H1 (cell line): ENCODE measurements at regions not wholly inside any gene's neighbourhood (a gene's known extent, or its start where the extent isn't known, plus 50 kb on each side); places are given as distances from the start of the nearest gene placed in this dataset.

Experiments
- CTCF ChIA-PET: fragments of 300-600 bp; sonication (Branson Sonifier 250); formaldehyde crosslinking; loops from one replicate; lab custom pipeline; 2021; ENCODE audit not compliant: partially characterized antibody; lab: Charles Lee
- POLR2A ChIA-PET: fragments of 300-600 bp; sonication (Branson Sonifier 250); formaldehyde crosslinking; loops from one replicate; lab custom pipeline; 2021; ENCODE audit warnings: inconsistent platforms; ENCODE audit not compliant: partially characterized antibody; lab: Charles Lee
- DNase-seq, 2 experiments: peaks; one replicate each; pipeline versions ENCODE4 v3.0.0 to v3.0.0-alpha.2; 2010 to 2022; ENCODE audit warnings: low spot score in 2 of 2, low read depth in 1 of 2, mixed read lengths in 1 of 2
- FAIRE-seq: peaks from 2 replicates; lab custom pipeline; 2011; peaks lifted over from hg19 to GRCh38; lab: Jason Lieb, UNC
- H2AFZ ChIP-seq: 2 replicates; pipeline ENCODE4 v1.8.1; 2012; ENCODE audit warnings: low read length, inconsistent platforms
- H2AK5ac ChIP-seq: 2 replicates; pipeline ENCODE4 v1.6.1; 2013; ENCODE audit warnings: low read depth, low read length
- H2BK120ac ChIP-seq: replicated peaks from 2 replicates; pipeline ENCODE3; 2013; ENCODE audit warnings: low read depth, low read length, inconsistent platforms
- H2BK12ac ChIP-seq: 2 replicates; pipeline ENCODE4 v1.6.1; 2013; ENCODE audit warnings: low read depth, low read length
- H2BK15ac ChIP-seq: 2 replicates; pipeline ENCODE4 v1.6.1; 2013; ENCODE audit warnings: low read length
- H2BK20ac ChIP-seq: 2 replicates; pipeline ENCODE4 v1.6.1; 2013; ENCODE audit warnings: low read length
- H2BK5ac ChIP-seq: 2 replicates; pipeline ENCODE4 v1.6.1; 2013; ENCODE audit warnings: low read depth, low read length
- H3K14ac ChIP-seq: 2 replicates; pipeline ENCODE4 v1.6.1; 2013; ENCODE audit warnings: inconsistent platforms; ENCODE audit not compliant: insufficient read length
- H3K18ac ChIP-seq: 2 replicates; pipeline ENCODE4 v1.6.1; 2013; ENCODE audit warnings: low read length; ENCODE audit errors: extremely low read depth
- H3K23ac ChIP-seq: 2 replicates; pipeline ENCODE4 v1.6.1; 2013; ENCODE audit warnings: inconsistent platforms; ENCODE audit not compliant: insufficient read length
- H3K23me2 ChIP-seq: 2 replicates; pipeline ENCODE4 v1.6.1; 2013; ENCODE audit warnings: low read depth, low read length
- H3K27ac ChIP-seq: 2 replicates; pipeline ENCODE4 v1.6.1; 2011; ENCODE audit warnings: low read depth, low read length, inconsistent platforms
- H3K27me3 ChIP-seq, 4 experiments: replicated peaks in 1 of 4; 1 replicate in 1 of 4; 2 replicates in 3 of 4; pipeline versions ENCODE4 v1.6.1 to v1.8.1; 2011 to 2013; ENCODE audit warnings: low read length in 3 of 4, mild to moderate bottlenecking in 3 of 4, inconsistent platforms in 2 of 4, mixed read lengths in 2 of 4, moderate library complexity in 1 of 4; ENCODE audit not compliant: control insufficient read depth in 3 of 4, insufficient read depth in 3 of 4; ENCODE audit errors: extremely low read depth in 1 of 4
- H3K36me3 ChIP-seq, 4 experiments: 2 replicates each; pipeline versions ENCODE4 v1.6.1 to v1.8.1; 2011 to 2013; ENCODE audit warnings: mild to moderate bottlenecking in 4 of 4, low read length in 3 of 4, moderate library complexity in 2 of 4, control low read depth in 1 of 4, inconsistent platforms in 1 of 4; ENCODE audit not compliant: insufficient read depth in 4 of 4, control insufficient read depth in 2 of 4
- H3K4ac ChIP-seq: replicated peaks from 2 replicates; pipeline ENCODE3; 2013; ENCODE audit warnings: low read length, low read depth, mixed read lengths, inconsistent platforms; ENCODE audit not compliant: insufficient read length
- H3K4me1 ChIP-seq, 4 experiments: replicated peaks in 1 of 4; 1 replicate in 1 of 4; 2 replicates in 3 of 4; pipeline versions ENCODE4 v1.6.1 to v1.8.1; 2011 to 2013; ENCODE audit warnings: low read length in 3 of 4, inconsistent platforms in 2 of 4, mixed read lengths in 1 of 4; ENCODE audit not compliant: insufficient read depth in 4 of 4, control insufficient read depth in 3 of 4
- H3K4me2 ChIP-seq, 2 experiments: 2 replicates each; pipeline versions ENCODE4 v1.6.1 to v1.8.1; 2011 to 2013; ENCODE audit warnings: low read depth in 2 of 2, low read length in 2 of 2, control low read depth in 1 of 2, inconsistent platforms in 1 of 2, mild to moderate bottlenecking in 1 of 2; ENCODE audit not compliant: insufficient read depth in 1 of 2
- H3K4me3 ChIP-seq, 4 experiments: fragments of 200-600, 300-600 bp in 1 of 4; sonication (generic), shearing (Covaris generic), sonication (Bioruptor Twin) in 1 of 4; 2 replicates each; pipeline versions ENCODE4 v1.5.1 to v1.8.1; 2011 to 2016; ENCODE audit warnings: low read length in 4 of 4, low read depth in 3 of 4, control low read depth in 2 of 4, inconsistent platforms in 2 of 4, mild to moderate bottlenecking in 2 of 4, mixed read lengths in 1 of 4, moderate library complexity in 1 of 4; ENCODE audit not compliant: insufficient read depth in 2 of 4; ENCODE audit errors: extremely low read depth in 1 of 4
- H3K56ac ChIP-seq: replicated peaks from 2 replicates; pipeline ENCODE3; 2013; ENCODE audit warnings: low read depth, mild to moderate bottlenecking, mixed read lengths, low read length, inconsistent platforms; ENCODE audit not compliant: insufficient read length
- H3K79me1 ChIP-seq: 2 replicates; pipeline ENCODE4 v1.6.1; 2013; ENCODE audit warnings: low read depth, low read length, control low read depth
- H3K79me2 ChIP-seq, 2 experiments: 2 replicates each; pipeline versions ENCODE4 v1.6.1 to v1.8.1; 2012 to 2013; ENCODE audit warnings: low read length in 2 of 2, mild to moderate bottlenecking in 2 of 2, inconsistent platforms in 1 of 2; ENCODE audit not compliant: insufficient read depth in 2 of 2, control insufficient read depth in 1 of 2
- H3K9ac ChIP-seq, 4 experiments: replicated peaks in 1 of 4; 1 replicate in 1 of 4; 2 replicates in 3 of 4; pipeline versions ENCODE4 v1.6.1 to v1.8.1; 2011 to 2013; ENCODE audit warnings: low read depth in 3 of 4, low read length in 3 of 4, control low read depth in 2 of 4, mild to moderate bottlenecking in 2 of 4, moderate library complexity in 2 of 4, inconsistent platforms in 1 of 4; ENCODE audit errors: extremely low read depth in 1 of 4
- H3K9me3 ChIP-seq, 2 experiments: 2 replicates each; pipeline versions ENCODE4 v1.6.1 to v1.8.1; 2012 to 2013; ENCODE audit warnings: mild to moderate bottlenecking in 2 of 2, moderate library complexity in 2 of 2, control low read depth in 1 of 2, inconsistent platforms in 1 of 2, low read depth in 1 of 2, low read length in 1 of 2, mixed read lengths in 1 of 2; ENCODE audit not compliant: insufficient read depth in 2 of 2
- H4K20me1 ChIP-seq, 2 experiments: replicated peaks in 1 of 2; 2 replicates each; pipeline versions ENCODE3 to v1.8.1; 2011 to 2013; ENCODE audit warnings: inconsistent platforms in 2 of 2, low read length in 2 of 2, mild to moderate bottlenecking in 1 of 2; ENCODE audit not compliant: insufficient read depth in 2 of 2, control insufficient read depth in 1 of 2
- H4K5ac ChIP-seq: 2 replicates; pipeline ENCODE4 v1.6.1; 2013; ENCODE audit warnings: low read length, low read depth, mixed read lengths, inconsistent platforms; ENCODE audit not compliant: insufficient read length
- H4K8ac ChIP-seq: 2 replicates; pipeline ENCODE4 v1.8.0; 2013; ENCODE audit warnings: mild to moderate bottlenecking, moderate library complexity, low read length, inconsistent platforms; ENCODE audit not compliant: insufficient read depth; ENCODE audit errors: extremely low read depth
- H4K91ac ChIP-seq: replicated peaks from 2 replicates; pipeline ENCODE3; 2013; ENCODE audit warnings: low read length, mixed read lengths, inconsistent platforms; ENCODE audit not compliant: insufficient read length
- BCL11A ChIP-seq, 2 experiments: IDR thresholded peaks; one replicate each; pipeline ENCODE4 v1.6.1; 2011; ENCODE audit warnings: low read depth in 2 of 2, low read length in 2 of 2, mild to moderate bottlenecking in 2 of 2
- CBX5 ChIP-seq: fragments of 300-800, 300-1000 bp; sonication (generic); IDR thresholded peaks from 2 replicates; pipeline ENCODE4 v1.7.1; 2016; ENCODE audit warnings: antibody characterized with exemption, low read length, low read depth
- CEBPB ChIP-seq: IDR thresholded peaks from 2 replicates; pipeline ENCODE4 v1.6.1; 2012; ENCODE audit warnings: low read depth, low read length
- CHD2 ChIP-seq: IDR thresholded peaks from 2 replicates; pipeline ENCODE4 v1.6.1; 2012; ENCODE audit warnings: low read length, improper control_type of control experiment
- CTBP2 ChIP-seq: IDR thresholded peaks from 2 replicates; pipeline ENCODE4 v1.7.0; 2011; ENCODE audit warnings: borderline replicate concordance, mild to moderate bottlenecking, moderate library complexity, mixed read lengths, low read length; ENCODE audit not compliant: insufficient read depth, insufficient read length
- FOSL1 ChIP-seq: IDR thresholded peaks from 2 replicates; pipeline ENCODE4 v1.6.1; 2011; ENCODE audit warnings: mild to moderate bottlenecking, low read depth, low read length, moderate library complexity; ENCODE audit not compliant: insufficient read depth
- HDAC2 ChIP-seq, 2 experiments: fragments of 300-600 bp in 1 of 2; sonication (generic) in 1 of 2; IDR thresholded peaks; 2 replicates each; pipeline ENCODE4 v1.6.1; 2011 to 2012; ENCODE audit warnings: low read depth in 2 of 2, low read length in 2 of 2, mild to moderate bottlenecking in 2 of 2, moderate library complexity in 2 of 2, borderline replicate concordance in 1 of 2, inconsistent platforms in 1 of 2
- KDM4A ChIP-seq: IDR thresholded peaks from one replicate; pipeline ENCODE4 v1.7.1; 2012; ENCODE audit warnings: low read depth, mild to moderate bottlenecking, moderate library complexity, low read length, inconsistent platforms; ENCODE audit not compliant: severe bottlenecking
- MAFK ChIP-seq: IDR thresholded peaks from 2 replicates; pipeline ENCODE4 v1.6.1; 2012; ENCODE audit warnings: low read depth, mild to moderate bottlenecking, improper control_type of control experiment, low read length
- NANOG ChIP-seq: IDR thresholded peaks from 2 replicates; pipeline ENCODE4 v1.6.1; 2011; ENCODE audit warnings: low read length, low read depth, mild to moderate bottlenecking, inconsistent platforms; ENCODE audit not compliant: insufficient read depth, poor library complexity, severe bottlenecking
- NRF1 ChIP-seq: IDR thresholded peaks from 2 replicates; pipeline ENCODE4 v1.6.1; 2011; ENCODE audit warnings: mild to moderate bottlenecking, low read depth, low read length, improper control_type of control experiment
- SRF ChIP-seq: IDR thresholded peaks from 2 replicates; pipeline ENCODE4 v1.6.1; 2011; ENCODE audit warnings: mild to moderate bottlenecking, low read depth, low read length, moderate library complexity
- WGBS, 2 experiments: shearing (Covaris generic) in 1 of 2; methylation state at CpG; one replicate each; pipeline versions ENCODE4 v1.1.6 to v1.1.7; 2013 to 2015; ENCODE audit warnings: low lambda C conversion rate in 2 of 2, mixed read lengths in 2 of 2, inconsistent platforms in 1 of 2, low coverage in 1 of 2, missing lambda C conversion rate in 1 of 2; ENCODE audit not compliant: insufficient replicate concordance in 2 of 2, insufficient coverage in 1 of 2, insufficient read length in 1 of 2; ENCODE audit errors: extremely low coverage in 1 of 2, missing lambda C conversion rate in 1 of 2; 5-methylcytosine and 5-hydroxymethylcytosine counted together
- TF ChIP-seq, protein P1 (sequence below): IDR thresholded peaks from 2 replicates; pipeline ENCODE4 v1.6.1; 2012; ENCODE audit warnings: inconsistent platforms
- TF ChIP-seq, protein P2 (sequence below): IDR thresholded peaks from 2 replicates; pipeline ENCODE4 v1.6.1; 2011; ENCODE audit warnings: low read depth, mild to moderate bottlenecking, low read length; ENCODE audit not compliant: insufficient read depth

DNA sequence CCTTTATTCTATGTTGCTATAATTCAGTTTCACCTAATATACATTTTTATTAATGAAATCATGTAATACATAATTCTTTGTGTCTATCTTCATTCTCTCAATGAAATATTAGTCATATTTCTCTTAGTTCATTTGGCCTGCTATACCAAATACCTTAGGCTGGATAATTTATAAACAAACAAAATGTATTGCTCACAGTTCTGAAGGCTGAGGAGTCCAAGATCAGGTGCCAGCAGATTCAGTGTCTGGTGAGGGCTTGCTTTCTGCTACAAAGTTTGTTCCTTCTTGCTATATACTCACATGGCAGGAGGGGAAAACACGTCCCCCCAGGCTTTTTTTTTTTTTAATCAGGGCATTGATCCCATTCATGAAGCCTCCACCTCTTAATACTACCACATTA is 143.4 kb upstream of the GRB10 start:
- Histone ChIP-seq H2BK15ac (no peak overlapping the region), H2AFZ (no peak overlapping the region), H3K23ac (no peak overlapping the region), H2BK120ac (no peak overlapping the region), H4K20me1 (no peaks in the 10 kb centered on the region), H2BK5ac (no peak overlapping the region), H3K9ac (no peak overlapping the region), H4K91ac (no peak overlapping the region), H3K4me1 (no peaks in the 10 kb centered on the region), H3K23me2 (no peaks in the 10 kb centered on the region), H3K56ac (no peak overlapping the region), H2BK12ac (no peak overlapping the region), H3K4me2 (no peak overlapping the region), H3K36me3 (no peaks in the 10 kb centered on the region), H3K4ac (no peak overlapping the region), H3K27ac (no peak overlapping the region), H3K79me2 (no peaks in the 10 kb centered on the region), H3K14ac (no peak overlapping the region), H2BK20ac (no peak overlapping the region), H4K8ac (no peak overlapping the region), H3K18ac (no peak overlapping the region), H3K79me1 (no peaks in the 10 kb centered on the region), H3K4me3 (no peak overlapping the region), H2AK5ac (no peak overlapping the region), H4K5ac (no peak overlapping the region), H3K27me3 (no peaks in the 10 kb centered on the region), H3K9me3 (no peaks in the 10 kb centered on the region)
- 70% methylated on average over 1 of the region's 1 CpG; no CpG with 5 or more reads in 1 of the 2 experiments for WGBS, 2 experiments
- FAIRE-seq (no peak), DNase-seq (no peak)
- ChIA-PET POLR2A (no interaction called here), CTCF (no interaction called here)
- TF ChIP-seq NRF1 (no peak), CTBP2 (no peak), BCL11A (IDR thresholded peaks at IDR 0.05; ENCODE audit: low read depth in 2 of 2, low read length in 2 of 2) (no peak), HDAC2 (IDR thresholded peaks at IDR 0.05; ENCODE audit: borderline replicate concordance in 1 of 2, low read depth in 2 of 2, low read length in 2 of 2) (no peak), KDM4A (no peak), SRF (no peak), CEBPB (no peak), MAFK (no peak), CBX5 (no peak), FOSL1 (no peak), NANOG (no peak), CHD2 (no peak)
- TF ChIP-seq, protein P1, sequence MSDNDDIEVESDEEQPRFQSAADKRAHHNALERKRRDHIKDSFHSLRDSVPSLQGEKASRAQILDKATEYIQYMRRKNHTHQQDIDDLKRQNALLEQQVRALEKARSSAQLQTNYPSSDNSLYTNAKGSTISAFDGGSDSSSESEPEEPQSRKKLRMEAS = no peak
- TF ChIP-seq, protein P2, sequence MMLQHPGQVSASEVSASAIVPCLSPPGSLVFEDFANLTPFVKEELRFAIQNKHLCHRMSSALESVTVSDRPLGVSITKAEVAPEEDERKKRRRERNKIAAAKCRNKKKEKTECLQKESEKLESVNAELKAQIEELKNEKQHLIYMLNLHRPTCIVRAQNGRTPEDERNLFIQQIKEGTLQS = no peak
